Neuronal stem cell (in vitro differentiated cells): ENCODE measurements at regions not wholly inside any gene's neighbourhood (a gene's known extent, or its start where the extent isn't known, plus 50 kb on each side); places are given as distances from the start of the nearest gene placed in this dataset.
"Not testable (repeated sequence)": the region's sequence is repeated elsewhere in the genome, so short reads cannot be mapped to it uniquely, and the experiment has no call there.

ENCODE experiments used
- DNase-seq: peaks from one replicate; pipeline ENCODE4 v3.0.0-alpha.2; 2013; ENCODE audit warnings: low spot score
- H2AFZ ChIP-seq: one replicate; pipeline ENCODE4 v1.6.1; 2013; ENCODE audit warnings: mild to moderate bottlenecking, low read length, inconsistent platforms
- H2AK5ac ChIP-seq: 2 replicates; pipeline ENCODE4 v1.6.1; 2013; ENCODE audit warnings: low read depth, mild to moderate bottlenecking, inconsistent platforms, low read length, moderate library complexity, mixed read lengths
- H2BK120ac ChIP-seq: 2 replicates; pipeline ENCODE4 v1.6.1; 2013; ENCODE audit warnings: low read depth, mild to moderate bottlenecking, inconsistent platforms, low read length, moderate library complexity, mixed read lengths
- H2BK12ac ChIP-seq: one replicate; pipeline ENCODE4 v1.6.1; 2013; ENCODE audit warnings: low read length, inconsistent platforms
- H2BK15ac ChIP-seq: 2 replicates; pipeline ENCODE4 v1.6.1; 2013; ENCODE audit warnings: mild to moderate bottlenecking, low read length, inconsistent platforms, mixed read lengths
- H2BK5ac ChIP-seq: one replicate; pipeline ENCODE4 v1.6.1; 2013; ENCODE audit warnings: inconsistent platforms, mild to moderate bottlenecking, low read length, moderate library complexity
- H3K14ac ChIP-seq: one replicate; pipeline ENCODE4 v1.6.1; 2013; ENCODE audit warnings: low read length, inconsistent platforms
- H3K18ac ChIP-seq: 2 replicates; pipeline ENCODE4 v1.6.1; 2013; ENCODE audit warnings: low read length, inconsistent platforms
- H3K23ac ChIP-seq: 2 replicates; pipeline ENCODE4 v1.6.1; 2013; ENCODE audit warnings: low read depth, mild to moderate bottlenecking, mixed read lengths, low read length, inconsistent platforms; ENCODE audit not compliant: poor library complexity
- H3K27ac ChIP-seq: replicated peaks from 3 replicates; pipeline ENCODE4 v1.5.1; 2013; ENCODE audit warnings: low read length, inconsistent platforms
- H3K27me3 ChIP-seq, 3 experiments: 2 replicates each; pipeline ENCODE4 v1.6.1; 2013; ENCODE audit warnings: low read length in 3 of 3, mild to moderate bottlenecking in 2 of 3, inconsistent platforms in 1 of 3, low read depth in 1 of 3, mixed read lengths in 1 of 3, moderate library complexity in 1 of 3; ENCODE audit not compliant: control insufficient read depth in 3 of 3, insufficient read depth in 3 of 3
- H3K36me3 ChIP-seq, 2 donors: replicated peaks in 1 of 2; 2 replicates each; pipeline ENCODE4 v1.6.1; 2013; ENCODE audit warnings: low read length in 2 of 2; ENCODE audit not compliant: control insufficient read depth in 2 of 2, insufficient read depth in 2 of 2
- H3K4ac ChIP-seq: 2 replicates; pipeline ENCODE4 v1.6.1; 2013; ENCODE audit warnings: inconsistent platforms, mild to moderate bottlenecking, low read length, moderate library complexity
- H3K4me1 ChIP-seq, 2 donors: 1 replicate in 1 of 2; 2 replicates in 1 of 2; pipeline ENCODE4 v1.6.1; 2013; ENCODE audit warnings: low read length in 2 of 2, low read depth in 1 of 2; ENCODE audit not compliant: control insufficient read depth in 2 of 2, insufficient read depth in 1 of 2
- H3K4me2 ChIP-seq: one replicate; pipeline ENCODE4 v1.6.1; 2013; ENCODE audit warnings: mild to moderate bottlenecking, low read length, inconsistent platforms; ENCODE audit not compliant: insufficient read depth, poor library complexity, severe bottlenecking
- H3K4me3 ChIP-seq, 2 donors: 2 replicates each; pipeline ENCODE4 v1.5.1; 2013; ENCODE audit warnings: low read length in 2 of 2, mild to moderate bottlenecking in 2 of 2, inconsistent platforms in 1 of 2, moderate library complexity in 1 of 2
- H3K79me1 ChIP-seq: one replicate; pipeline ENCODE4 v1.6.1; 2013; ENCODE audit warnings: low read depth, mild to moderate bottlenecking, inconsistent platforms, low read length, moderate library complexity
- H3K9ac ChIP-seq: one replicate; pipeline ENCODE4 v1.6.1; 2013; ENCODE audit warnings: mild to moderate bottlenecking, low read depth, low read length, inconsistent platforms; ENCODE audit not compliant: poor library complexity
- H3K9me3 ChIP-seq, 2 donors: replicated peaks in 1 of 2; 2 replicates each; pipeline versions ENCODE3 to v1.6.1; 2013; ENCODE audit warnings: low read length in 2 of 2, mild to moderate bottlenecking in 2 of 2, inconsistent platforms in 1 of 2, low read depth in 1 of 2, mixed read lengths in 1 of 2, moderate library complexity in 1 of 2; ENCODE audit not compliant: control insufficient read depth in 2 of 2, insufficient read depth in 1 of 2
- H4K8ac ChIP-seq: one replicate; pipeline ENCODE4 v1.6.1; 2013; ENCODE audit warnings: low read depth, mild to moderate bottlenecking, inconsistent platforms, low read length, moderate library complexity
- H4K91ac ChIP-seq: one replicate; pipeline ENCODE4 v1.6.1; 2013; ENCODE audit warnings: low read length, low read depth, mild to moderate bottlenecking, inconsistent platforms; ENCODE audit not compliant: poor library complexity
- WGBS, 2 donors: extraction: QIAGEN DNeasy Blood & Tissue Kit; methylation state at CpG; one replicate each; pipeline ENCODE4 v1.1.7; 2013; ENCODE audit warnings: missing lambda C conversion rate in 2 of 2, mixed read lengths in 1 of 2; ENCODE audit not compliant: insufficient read length in 2 of 2, insufficient replicate concordance in 1 of 2; ENCODE audit errors: extremely low coverage in 2 of 2; 5-methylcytosine and 5-hydroxymethylcytosine counted together

- H2BK5ac ChIP-seq, H3K4me1 ChIP-seq, H2AK5ac ChIP-seq, DNase-seq, H2BK120ac ChIP-seq, H4K91ac ChIP-seq, H3K14ac ChIP-seq, H3K4ac ChIP-seq, H3K18ac ChIP-seq, H2AFZ ChIP-seq, H3K27me3 ChIP-seq, H2BK15ac ChIP-seq, H3K9me3 ChIP-seq, H3K23ac ChIP-seq, H3K79me1 ChIP-seq, H3K36me3 ChIP-seq, H3K27ac ChIP-seq, H3K4me3 ChIP-seq, H3K4me2 ChIP-seq, H4K8ac ChIP-seq, H2BK12ac ChIP-seq, H3K9ac ChIP-seq: not testable (repeated sequence)
- no CpG with 5 or more reads among the region's 3 CpGs for WGBS, 2 donors
These were observed 235.3 kb downstream of the PCSK1 start for GRCh38 chr5:96197767-96198166.

- H2BK12ac ChIP-seq, result no peak overlapping the region
- H3K27ac ChIP-seq, result no peak overlapping the region
- no peaks in the 10 kb centered on the region for H3K79me1 ChIP-seq
- no peak overlapping the region for H2BK120ac ChIP-seq
- no peak for DNase-seq
- no peak overlapping the region for H3K23ac ChIP-seq
- H3K14ac ChIP-seq, result no peak overlapping the region
- H3K9me3 ChIP-seq, result no peaks in the 10 kb centered on the region
- no peak overlapping the region for H4K91ac ChIP-seq
- no peaks in the 10 kb centered on the region for H3K4me1 ChIP-seq
- no peak overlapping the region for H2AFZ ChIP-seq
- no peak overlapping the region for H3K18ac ChIP-seq
- WGBS, 2 donors, result no CpG with 5 or more reads among the region's 2 CpGs
- H2BK15ac ChIP-seq, result no peak overlapping the region
- H3K36me3 ChIP-seq, result no peaks in the 10 kb centered on the region
- H3K4me2 ChIP-seq, result no peak overlapping the region
- no peak overlapping the region for H4K8ac ChIP-seq
- H2BK5ac ChIP-seq, result no peak overlapping the region
- no peak overlapping the region for H3K9ac ChIP-seq
- no peak overlapping the region for H3K4ac ChIP-seq
- no peaks in the 10 kb centered on the region for H3K27me3 ChIP-seq
- no peak overlapping the region for H2AK5ac ChIP-seq
- H3K4me3 ChIP-seq, result no peak overlapping the region
These were observed 235.7 kb upstream of the ELL2 start for GRCh38 chr5:96197347-96197746.

- Histone ChIP-seq H2BK12ac (no peak overlapping the region), H2BK15ac (no peak overlapping the region), H2BK120ac (no peak overlapping the region), H2BK5ac (no peak overlapping the region), H3K18ac (no peak overlapping the region), H3K4ac (no peak overlapping the region), H3K27ac (no peak overlapping the region), H3K4me3 (no peak overlapping the region), H2AK5ac (no peak overlapping the region), H3K4me1 (no peaks in the 10 kb centered on the region), H3K4me2 (no peak overlapping the region), H3K27me3 (no peaks in the 10 kb centered on the region), H3K23ac (no peak overlapping the region), H4K8ac (no peak overlapping the region), H3K79me1 (no peaks in the 10 kb centered on the region), H3K9me3 (no peaks in the 10 kb centered on the region), H4K91ac (no peak overlapping the region), H3K9ac (no peak overlapping the region), H3K14ac (no peak overlapping the region), H3K36me3 (no peaks in the 10 kb centered on the region), H2AFZ (no peak overlapping the region)
- WGBS, 2 donors, result no CpG with 5 or more reads among the region's 1 CpG
- DNase-seq, result no peak
These were observed 235.2 kb upstream of the ELL2 start for GRCh38 chr5:96196890-96197289.

- Histone ChIP-seq H3K4me1 (no peaks in the 10 kb centered on the region), H3K14ac (no peak overlapping the region)
These were observed 234.8 kb upstream of the ELL2 start for GRCh38 chr5:96196407-96196806.

More at GRCh38 chr5:96196407-96196806, 234.8 kb upstream of the ELL2 start:
- H3K9me3 ChIP-seq, result no peaks in the 10 kb centered on the region
- DNase-seq, result no peak
- H2BK12ac ChIP-seq, result no peak overlapping the region
- WGBS, 2 donors, result no CpG with 5 or more reads among the region's 4 CpGs
- no peak overlapping the region for H3K9ac ChIP-seq
- H3K36me3 ChIP-seq, result no peaks in the 10 kb centered on the region
- no peak overlapping the region for H3K27ac ChIP-seq
- H4K91ac ChIP-seq, result no peak overlapping the region
- no peaks in the 10 kb centered on the region for H3K27me3 ChIP-seq
- no peak overlapping the region for H3K4me2 ChIP-seq
- H3K79me1 ChIP-seq, result no peaks in the 10 kb centered on the region
- H3K18ac ChIP-seq, result no peak overlapping the region
- H2BK120ac ChIP-seq, result no peak overlapping the region
- H2BK5ac ChIP-seq, result no peak overlapping the region
- H3K4me3 ChIP-seq, result no peak overlapping the region
- H3K4ac ChIP-seq, result no peak overlapping the region
- no peak overlapping the region for H3K23ac ChIP-seq
- H2BK15ac ChIP-seq, result no peak overlapping the region
- no peak overlapping the region for H2AFZ ChIP-seq
- H4K8ac ChIP-seq, result no peak overlapping the region
- no peak overlapping the region for H2AK5ac ChIP-seq
